BE2C (cell line): ENCODE measurements at regions not wholly inside any gene's neighbourhood (a gene's known extent, or its start where the extent isn't known, plus 50 kb on each side); places are given as distances from the start of the nearest gene placed in this dataset.

ENCODE experiments used
- DNase-seq: peaks from one replicate; pipeline ENCODE4 v3.0.0-alpha.2; 2020
- H3K27me3 ChIP-seq: fragments of 250-450 bp; sonication (Bioruptor Pico); 2 replicates; pipeline ENCODE4 v1.5.1; 2020; ENCODE audit warnings: mild to moderate bottlenecking
- H3K36me3 ChIP-seq: fragments of 250-450 bp; sonication (Bioruptor Pico); 2 replicates; pipeline ENCODE4 v1.5.1; 2020; ENCODE audit warnings: mild to moderate bottlenecking
- H3K4me1 ChIP-seq: fragments of 250-450 bp; sonication (Bioruptor Pico); 2 replicates; pipeline ENCODE4 v1.5.1; 2020
- H3K4me3 ChIP-seq: 2 replicates; pipeline ENCODE4 v1.5.1; 2011; ENCODE audit warnings: low read depth, low read length
- H3K9me3 ChIP-seq: fragments of 250-450 bp; sonication (Bioruptor Pico); 2 replicates; pipeline ENCODE4 v1.5.1; 2020
- TF ChIP-seq, protein P1 (sequence below): IDR thresholded peaks from 2 replicates; pipeline ENCODE4 v1.5.1; 2012; ENCODE audit warnings: mild to moderate bottlenecking, low read depth, low read length

DNA sequence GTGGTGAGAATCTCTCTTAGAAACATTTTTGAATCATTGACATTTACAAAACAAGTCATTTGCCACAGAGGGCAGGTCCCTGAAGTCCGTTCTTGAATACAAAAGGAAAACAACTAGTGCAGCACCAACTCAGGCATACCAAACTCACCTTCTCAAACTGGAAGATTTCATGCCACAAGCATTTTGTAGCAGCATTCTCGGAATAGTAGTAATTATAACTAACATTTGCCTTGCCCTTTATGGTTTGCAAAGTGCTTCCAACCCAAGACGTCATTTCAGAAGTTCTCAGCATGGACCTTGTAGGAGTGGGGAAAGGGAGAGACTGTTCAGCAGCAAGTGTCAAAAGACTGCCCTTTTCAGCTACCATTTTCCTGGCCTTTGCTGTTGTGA is 344.6 kb downstream of the RFC3 start:
- no peaks in the 10 kb centered on the region for H3K27me3 ChIP-seq
- peaks cover 1% of the 10 kb centered on the region for H3K4me1 ChIP-seq
- no peak overlapping the region for H3K4me3 ChIP-seq
- no peaks in the 10 kb centered on the region for H3K9me3 ChIP-seq
- TF ChIP-seq, protein P1, sequence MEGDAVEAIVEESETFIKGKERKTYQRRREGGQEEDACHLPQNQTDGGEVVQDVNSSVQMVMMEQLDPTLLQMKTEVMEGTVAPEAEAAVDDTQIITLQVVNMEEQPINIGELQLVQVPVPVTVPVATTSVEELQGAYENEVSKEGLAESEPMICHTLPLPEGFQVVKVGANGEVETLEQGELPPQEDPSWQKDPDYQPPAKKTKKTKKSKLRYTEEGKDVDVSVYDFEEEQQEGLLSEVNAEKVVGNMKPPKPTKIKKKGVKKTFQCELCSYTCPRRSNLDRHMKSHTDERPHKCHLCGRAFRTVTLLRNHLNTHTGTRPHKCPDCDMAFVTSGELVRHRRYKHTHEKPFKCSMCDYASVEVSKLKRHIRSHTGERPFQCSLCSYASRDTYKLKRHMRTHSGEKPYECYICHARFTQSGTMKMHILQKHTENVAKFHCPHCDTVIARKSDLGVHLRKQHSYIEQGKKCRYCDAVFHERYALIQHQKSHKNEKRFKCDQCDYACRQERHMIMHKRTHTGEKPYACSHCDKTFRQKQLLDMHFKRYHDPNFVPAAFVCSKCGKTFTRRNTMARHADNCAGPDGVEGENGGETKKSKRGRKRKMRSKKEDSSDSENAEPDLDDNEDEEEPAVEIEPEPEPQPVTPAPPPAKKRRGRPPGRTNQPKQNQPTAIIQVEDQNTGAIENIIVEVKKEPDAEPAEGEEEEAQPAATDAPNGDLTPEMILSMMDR: no peak
- no peaks in the 10 kb centered on the region for H3K36me3 ChIP-seq
- no peak for DNase-seq

DNA sequence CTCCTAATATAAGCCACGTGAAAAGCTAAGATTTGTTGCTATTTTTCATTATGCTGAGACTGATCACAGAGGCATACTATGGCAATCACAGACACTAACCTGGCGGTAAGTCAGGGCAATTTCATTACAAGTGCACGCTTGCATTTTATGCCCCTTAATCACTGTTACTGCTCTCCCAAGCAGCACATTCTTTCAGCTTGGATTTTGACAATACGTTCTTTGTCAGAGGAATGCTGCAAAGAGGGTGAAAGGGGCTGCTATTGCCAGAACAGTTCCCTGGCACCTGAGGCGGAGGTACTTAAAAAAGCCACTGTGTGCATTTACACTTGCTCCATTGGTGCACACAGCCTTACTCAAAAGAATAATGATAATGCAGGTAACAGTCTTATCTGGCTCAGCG is 346.6 kb downstream of the RFC3 start:
- Histone ChIP-seq H3K36me3 (no peaks in the 10 kb centered on the region), H3K9me3 (no peaks in the 10 kb centered on the region), H3K4me1 (no peaks in the 10 kb centered on the region), H3K27me3 (no peaks in the 10 kb centered on the region), H3K4me3 (no peak overlapping the region)
- no peak for DNase-seq
- TF ChIP-seq, protein P1: no peak

DNA sequence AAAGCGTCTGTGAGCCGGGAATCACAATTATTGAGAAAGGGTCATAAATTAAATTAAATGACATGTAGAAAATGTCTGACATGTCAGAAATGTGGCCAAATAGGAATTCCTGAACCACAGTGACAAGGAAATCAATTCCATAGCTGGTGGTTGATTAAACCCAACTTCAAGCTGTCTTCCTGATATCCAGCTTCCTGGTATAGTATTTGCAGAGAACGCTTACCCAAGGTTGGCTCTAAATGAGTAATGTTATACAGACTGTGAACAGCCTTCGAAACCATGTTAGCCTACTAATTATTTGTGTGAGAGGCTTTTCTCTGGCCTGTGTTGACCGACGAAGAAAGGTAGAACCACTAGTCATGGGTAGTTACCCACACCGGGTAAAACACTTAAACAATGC is 347.2 kb downstream of the RFC3 start:
- Histone ChIP-seq H3K9me3 (no peaks in the 10 kb centered on the region), H3K27me3 (no peaks in the 10 kb centered on the region), H3K4me3 (no peak overlapping the region), H3K4me1 (no peaks in the 10 kb centered on the region), H3K36me3 (no peaks in the 10 kb centered on the region)
- TF ChIP-seq, protein P1: no peak
- no peak for DNase-seq

DNA sequence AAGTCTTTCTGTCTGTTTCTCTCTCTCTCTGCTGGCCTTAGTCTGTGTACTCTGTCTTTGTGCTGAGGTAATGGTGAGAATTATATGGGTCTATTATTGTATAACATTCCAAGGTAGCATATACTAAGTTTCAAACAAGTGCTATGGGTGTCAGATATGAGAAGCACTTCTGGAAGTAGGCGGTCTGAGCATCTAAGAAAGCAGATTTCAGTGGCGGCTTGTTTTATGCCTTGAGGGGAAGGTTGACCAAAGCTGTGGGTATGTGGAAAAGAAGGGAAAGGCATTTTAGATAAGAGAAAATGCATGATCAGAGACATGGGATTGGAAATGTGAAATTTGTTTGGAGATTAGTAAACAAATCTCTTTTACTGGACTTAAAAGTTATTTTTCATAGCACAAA is 348.5 kb downstream of the RFC3 start:
- Histone ChIP-seq H3K27me3 (no peaks in the 10 kb centered on the region), H3K4me1 (no peaks in the 10 kb centered on the region), H3K4me3 (no peak overlapping the region), H3K36me3 (no peaks in the 10 kb centered on the region), H3K9me3 (no peaks in the 10 kb centered on the region)
- TF ChIP-seq, protein P1: no peak
- no peak for DNase-seq

DNA sequence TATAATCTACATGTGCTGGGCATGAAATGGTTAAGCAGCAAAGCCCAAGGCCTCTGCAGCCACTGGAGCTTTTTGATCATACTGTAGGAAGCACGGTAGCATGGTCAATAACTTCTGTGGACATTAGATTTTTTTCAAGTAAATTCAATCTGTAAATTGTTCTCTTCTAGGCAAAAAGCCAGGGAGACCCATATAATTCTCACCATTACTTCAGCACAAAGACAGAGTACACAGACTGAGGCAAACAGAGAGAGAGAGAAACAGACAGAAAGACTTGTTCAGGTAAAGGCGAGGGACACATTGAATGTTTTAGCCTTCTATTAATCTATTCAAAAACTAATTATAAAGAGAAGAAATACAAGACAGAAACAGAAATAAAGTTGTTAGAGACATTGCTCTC is 349.4 kb downstream of the RFC3 start:
- no peaks in the 10 kb centered on the region for H3K36me3 ChIP-seq
- no peaks in the 10 kb centered on the region for H3K27me3 ChIP-seq
- H3K9me3 ChIP-seq: no peaks in the 10 kb centered on the region
- TF ChIP-seq, protein P1: no peak
- no peak for DNase-seq
- no peaks in the 10 kb centered on the region for H3K4me1 ChIP-seq
- H3K4me3 ChIP-seq: no peak overlapping the region

DNA sequence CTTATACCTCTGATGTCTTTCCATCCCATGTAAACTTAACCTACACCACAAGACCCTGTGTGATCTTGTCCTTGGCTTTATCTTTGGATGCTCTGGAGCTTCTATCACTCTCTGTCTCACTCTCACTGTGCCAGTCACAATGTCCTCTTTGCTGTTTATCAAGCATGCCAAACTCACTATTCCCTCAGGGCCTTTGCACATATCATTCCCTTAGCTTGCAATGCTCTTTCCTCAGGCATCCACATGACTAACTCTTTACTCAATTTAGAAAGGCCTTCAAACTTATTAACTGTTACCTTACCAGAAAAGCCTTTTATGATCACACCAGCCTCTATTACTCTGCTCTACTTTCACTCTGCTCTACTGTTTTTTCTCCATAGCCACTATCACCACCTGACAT is 354.1 kb downstream of the RFC3 start:
- Histone ChIP-seq H3K4me3 (no peak overlapping the region), H3K4me1 (peaks cover 7% of the 10 kb centered on the region; the same call in 1 of the 2 replicates), H3K36me3 (no peaks in the 10 kb centered on the region), H3K27me3 (no peaks in the 10 kb centered on the region), H3K9me3 (no peaks in the 10 kb centered on the region)
- TF ChIP-seq, protein P1: no peak
- DNase-seq: no peak
